GM21529 (cell line): ENCODE measurements at regions not wholly inside any gene's neighbourhood (a gene's known extent, or its start where the extent isn't known, plus 50 kb on each side); places are given as distances from the start of the nearest gene placed in this dataset.
A peak's percentile ranks its signal among the peaks of the same experiment; 100 is the strongest.
"Not testable (repeated sequence)": the region's sequence is repeated elsewhere in the genome, so short reads cannot be mapped to it uniquely, and the experiment has no call there.

Source experiments
- ATAC-seq: cut with Tn5 transposase; IDR thresholded peaks from one replicate; pipeline ENCODE4 v1.9.1; 2021; ENCODE audit not compliant: unreplicated experiment

DNA sequence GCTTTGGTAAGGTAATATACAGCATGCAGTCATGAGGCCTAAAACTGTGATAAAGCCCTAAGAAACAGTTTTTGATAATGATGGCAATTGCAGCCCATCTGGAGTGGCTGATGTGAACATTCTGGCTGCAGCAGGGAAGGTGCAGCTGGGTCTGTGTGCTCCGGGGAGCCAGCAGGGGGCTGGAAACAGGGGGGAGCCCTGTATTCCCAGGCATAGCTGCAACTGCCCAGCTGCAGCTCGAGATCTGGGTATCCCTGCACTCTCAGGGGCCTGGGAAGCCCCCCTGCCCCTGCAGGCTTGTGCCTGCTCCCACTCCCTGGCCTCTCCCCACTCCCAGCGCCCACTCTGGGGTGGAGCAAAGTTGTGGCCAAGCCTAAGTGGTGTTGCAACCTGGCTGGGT lies 95.6 kb downstream of the RRAGB start:
- ATAC-seq: no peak

DNA sequence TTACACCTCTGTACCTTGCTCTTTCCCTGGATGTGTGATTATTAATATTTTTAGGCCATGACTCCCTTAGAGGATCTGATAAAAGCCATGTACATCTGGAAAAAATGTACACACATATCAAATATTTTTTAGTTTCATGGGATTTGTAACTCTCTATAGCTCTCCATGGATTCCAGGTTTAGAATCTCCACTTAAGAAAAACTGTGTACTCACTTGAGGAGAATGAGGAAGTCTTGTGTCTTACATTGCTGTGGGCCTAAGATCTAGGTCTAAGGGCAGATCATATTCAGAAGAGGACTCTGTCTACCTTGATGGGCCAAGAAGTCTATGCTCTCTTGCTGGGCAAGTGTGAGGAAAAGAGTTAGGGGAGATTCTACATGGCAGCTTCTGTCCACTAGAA lies 98.0 kb downstream of the RRAGB start:
- ATAC-seq: no peak

DNA sequence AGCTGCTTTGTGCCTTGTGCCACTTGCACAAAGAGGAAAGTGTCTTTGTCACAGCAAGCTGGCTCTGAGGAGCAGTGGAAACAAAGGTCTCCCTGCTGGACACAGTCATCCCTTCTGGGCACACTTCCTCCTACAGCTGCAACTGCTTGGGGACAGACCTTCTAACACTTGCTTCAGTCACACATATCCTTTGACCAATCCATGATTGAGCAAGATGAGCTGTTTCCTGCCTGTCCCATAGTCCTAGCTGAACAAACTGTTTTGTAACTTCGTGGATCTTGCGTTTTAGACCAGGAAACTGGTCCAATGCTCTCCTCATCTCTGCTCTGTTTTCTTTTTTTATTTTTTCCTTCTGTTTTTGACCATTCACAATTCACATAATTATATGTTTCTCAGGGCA lies 98.5 kb downstream of the RRAGB start:
- no peak for ATAC-seq

DNA sequence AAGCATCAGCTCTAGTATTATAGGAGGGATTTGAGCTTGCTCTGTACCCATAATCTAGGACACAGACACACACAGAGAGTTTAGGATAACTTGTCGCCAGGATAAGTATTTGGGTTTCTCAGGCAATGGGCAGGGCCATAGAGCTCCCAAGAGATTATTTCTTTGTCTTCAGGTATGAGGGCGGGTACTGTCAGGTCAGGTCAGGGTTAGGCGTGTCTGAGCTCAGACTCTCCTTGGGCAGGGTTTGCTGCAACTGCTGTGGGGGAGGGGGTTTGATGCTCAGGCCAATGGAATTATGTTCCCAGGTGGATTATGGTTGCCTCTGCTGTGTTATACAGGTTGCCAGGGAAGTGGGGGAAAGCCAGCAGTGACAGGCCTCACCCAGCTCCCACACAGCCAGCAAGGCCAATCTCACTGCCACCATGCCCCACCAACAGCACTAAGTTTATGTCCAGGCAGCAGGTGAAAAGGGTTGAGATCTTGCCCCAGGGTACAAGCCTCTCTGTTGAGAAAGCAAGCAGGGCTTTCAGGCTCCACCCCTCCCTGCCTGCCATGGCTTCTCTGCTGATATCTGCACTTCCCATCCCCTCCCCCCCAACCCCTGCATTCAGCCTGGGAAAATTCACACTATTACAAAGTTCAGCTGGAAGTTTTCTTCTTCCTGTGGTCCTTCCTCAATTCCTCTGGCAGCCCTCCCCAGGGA lies 101.3 kb downstream of the RRAGB start:
- no peak for ATAC-seq

DNA sequence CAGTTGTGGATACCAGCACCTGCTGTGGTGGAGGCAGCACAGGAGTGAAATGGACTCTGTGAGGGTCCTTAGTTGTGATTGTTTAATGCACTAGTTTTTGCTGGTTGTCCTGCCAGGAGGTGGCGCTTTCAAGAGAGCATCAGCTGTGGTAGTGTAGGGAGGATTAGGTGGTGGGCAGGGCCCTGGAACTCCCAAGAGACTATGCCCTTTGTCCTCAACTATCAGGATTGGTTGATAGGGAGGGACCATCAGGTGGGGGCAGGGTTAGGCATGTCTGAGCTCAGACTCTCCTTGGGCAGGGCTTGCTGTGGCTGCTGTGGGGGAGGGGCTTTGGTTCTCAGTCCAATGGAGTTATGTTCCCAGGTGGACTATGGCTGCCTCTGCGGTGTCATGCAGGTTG lies 121.9 kb downstream of the RRAGB start:
- ATAC-seq: no peak

DNA sequence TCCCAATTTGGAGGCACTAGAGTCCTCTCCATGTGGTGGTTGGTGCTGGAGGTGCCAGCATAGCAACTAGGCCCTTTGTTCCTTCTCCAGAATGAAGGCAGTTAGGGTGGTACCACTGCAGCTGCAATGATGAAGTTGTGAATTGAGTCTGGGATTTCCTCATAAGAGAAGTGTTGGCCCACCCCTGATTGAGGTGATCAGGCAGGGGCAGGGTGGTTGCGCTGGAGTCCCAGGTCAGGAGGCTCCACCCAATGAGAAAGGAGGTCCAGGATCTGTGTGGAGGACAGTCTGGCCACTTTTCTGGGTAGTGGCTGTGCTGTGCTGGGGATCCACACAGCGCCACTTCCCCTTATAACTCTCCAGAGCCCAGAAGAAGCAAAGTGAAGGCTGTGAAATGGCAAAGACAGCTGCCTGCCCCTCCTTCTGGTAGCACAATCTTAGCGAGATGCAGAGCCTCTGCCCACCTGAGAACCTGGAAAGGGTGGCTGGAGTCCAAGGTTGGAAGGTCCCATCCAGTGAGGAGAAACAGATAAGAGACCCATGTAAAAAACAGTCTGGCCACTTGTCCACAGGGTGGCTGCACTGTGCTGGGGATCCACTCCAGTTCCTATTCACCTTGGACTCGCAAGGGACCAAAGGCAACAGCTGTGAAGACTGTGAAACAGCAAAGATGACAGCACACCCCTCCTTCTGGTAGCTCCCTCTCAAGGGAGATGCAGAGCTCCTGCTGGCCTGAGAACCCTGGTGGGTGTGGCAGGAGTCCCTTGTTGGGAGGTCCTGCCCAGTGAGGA lies 124.6 kb downstream of the RRAGB start:
- peak; percentile 65 for ATAC-seq

DNA sequence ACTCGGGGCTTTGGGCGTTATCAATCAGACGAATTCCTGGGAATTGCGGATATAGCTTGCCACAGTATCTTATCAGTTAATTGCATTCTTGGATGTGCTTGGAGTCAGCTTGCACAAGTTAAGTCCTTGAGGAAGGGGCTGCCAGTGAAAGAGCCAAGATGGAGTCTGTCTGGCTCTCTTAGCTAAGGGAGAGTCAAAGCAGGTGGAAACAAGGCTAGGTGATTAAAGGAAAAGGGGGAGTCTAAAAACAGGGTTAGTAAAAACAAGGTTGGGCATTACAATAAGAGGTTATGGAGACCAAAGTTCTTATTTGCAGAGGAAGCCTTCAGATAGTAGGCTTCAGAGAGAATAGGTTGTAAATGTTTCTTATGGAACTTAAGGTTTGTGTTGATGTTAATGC lies 149.2 kb downstream of the RRAGB start:
- not testable (repeated sequence) for ATAC-seq

DNA sequence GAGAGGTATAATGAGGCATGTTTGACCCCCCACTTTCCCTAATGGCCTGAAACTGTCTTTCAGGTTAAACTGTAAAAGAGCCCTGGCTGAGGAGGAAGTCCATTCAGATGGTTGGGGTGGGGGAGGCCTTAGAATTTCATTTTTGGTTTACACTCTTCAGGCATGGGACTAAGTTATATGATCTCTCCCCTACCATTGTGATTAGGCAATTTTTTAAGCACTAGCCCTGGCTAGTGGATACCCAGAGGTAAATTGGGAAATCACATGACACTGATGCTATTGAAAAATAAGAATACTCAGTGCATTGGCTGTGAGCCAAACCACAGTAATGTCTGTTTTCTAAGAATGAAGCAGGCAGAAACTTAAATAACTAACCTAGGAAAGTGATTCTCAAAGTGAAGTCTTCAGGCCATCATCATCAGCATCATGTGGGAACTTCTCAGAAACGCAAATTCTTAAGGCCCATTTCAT lies 149.7 kb downstream of the RRAGB start:
- ATAC-seq: peak; percentile 87

DNA sequence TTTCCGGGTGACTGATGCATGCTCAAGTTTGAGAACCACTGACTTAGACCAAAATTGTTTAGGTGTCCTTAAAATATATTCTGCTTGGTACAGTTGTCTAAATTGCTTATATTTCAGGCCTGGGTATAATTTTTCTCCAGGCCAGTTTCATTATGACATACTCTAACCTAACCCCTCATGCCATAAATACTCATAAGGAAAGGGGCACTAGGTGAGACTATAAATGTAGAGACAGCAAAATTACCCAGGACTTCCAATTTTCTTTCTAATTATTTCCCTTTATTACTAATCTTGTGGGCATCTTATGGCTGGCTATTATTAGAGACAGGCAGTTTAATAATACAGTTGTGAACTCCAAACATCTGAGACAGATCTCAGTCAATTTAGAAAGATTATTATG lies 150.2 kb downstream of the RRAGB start:
- peak; percentile 56 for ATAC-seq

DNA sequence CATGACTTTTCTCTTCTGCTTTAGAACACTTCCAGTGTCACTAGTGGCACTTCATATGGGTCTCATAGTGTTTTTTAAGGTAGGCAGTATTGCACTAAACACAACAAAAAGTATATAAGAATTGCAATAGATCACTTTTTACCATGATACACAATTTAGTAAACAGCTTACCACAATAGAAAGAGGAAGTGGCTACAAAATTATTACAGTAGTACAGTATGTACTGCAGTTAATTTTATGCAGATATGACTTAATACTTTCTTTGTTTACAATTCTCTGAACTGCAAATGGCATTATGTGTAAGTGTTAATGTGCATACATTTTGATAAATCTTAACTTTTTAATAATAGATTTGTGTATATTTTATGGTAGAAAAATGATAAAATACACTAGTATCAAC lies 157.3 kb downstream of the RRAGB start:
- ATAC-seq: no peak

DNA sequence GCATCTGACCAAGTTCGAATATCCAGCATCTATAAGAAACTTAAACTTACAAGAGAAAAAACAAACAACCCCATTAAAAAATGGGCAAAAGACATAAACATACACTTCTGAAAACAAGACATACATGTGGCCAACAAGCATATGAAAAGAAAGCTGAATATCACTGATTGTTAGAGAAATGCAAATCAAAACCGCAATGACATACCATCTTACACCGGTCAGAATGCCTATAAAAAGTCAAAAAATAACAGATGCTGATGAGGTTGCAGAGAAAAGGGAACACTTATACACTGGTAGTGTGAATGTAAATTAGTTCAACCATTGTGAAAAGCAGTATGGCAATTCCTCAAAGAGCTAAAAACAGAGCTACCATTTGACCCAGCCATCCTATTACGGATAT lies 166.0 kb downstream of the RRAGB start:
- not testable (repeated sequence) for ATAC-seq

DNA sequence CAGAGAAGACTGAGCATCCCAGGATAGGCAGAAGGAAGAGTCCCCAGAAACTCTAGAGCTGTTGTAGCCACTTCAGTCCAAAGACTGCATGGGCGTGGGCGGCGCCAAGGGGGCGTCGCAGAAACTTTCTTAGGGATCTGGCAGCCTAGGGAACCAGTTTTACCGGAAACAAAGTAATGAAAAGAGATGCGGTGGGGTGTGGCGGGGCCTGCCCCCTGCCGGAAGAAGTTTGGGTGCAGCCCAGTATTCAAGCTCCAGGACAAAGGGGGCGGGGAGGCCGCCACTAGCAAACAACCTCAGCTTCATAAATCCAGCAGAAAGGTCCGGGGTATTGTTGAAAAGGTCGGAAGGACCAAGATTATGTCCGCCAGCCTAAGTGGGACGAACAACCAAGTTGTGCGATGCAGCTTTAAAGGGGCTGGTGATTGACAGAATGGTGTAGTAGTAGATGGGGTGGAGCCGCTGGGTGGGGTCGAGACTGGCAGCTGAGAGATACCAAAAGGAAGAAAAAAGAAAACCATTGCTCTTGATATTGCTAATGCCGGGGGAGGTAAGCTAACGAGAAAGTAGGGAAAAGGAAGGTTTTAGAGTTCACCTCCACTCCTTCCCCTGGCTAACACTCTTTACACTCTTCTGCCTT lies 190.5 kb downstream of the RRAGB start:
- peak; percentile 75 for ATAC-seq

DNA sequence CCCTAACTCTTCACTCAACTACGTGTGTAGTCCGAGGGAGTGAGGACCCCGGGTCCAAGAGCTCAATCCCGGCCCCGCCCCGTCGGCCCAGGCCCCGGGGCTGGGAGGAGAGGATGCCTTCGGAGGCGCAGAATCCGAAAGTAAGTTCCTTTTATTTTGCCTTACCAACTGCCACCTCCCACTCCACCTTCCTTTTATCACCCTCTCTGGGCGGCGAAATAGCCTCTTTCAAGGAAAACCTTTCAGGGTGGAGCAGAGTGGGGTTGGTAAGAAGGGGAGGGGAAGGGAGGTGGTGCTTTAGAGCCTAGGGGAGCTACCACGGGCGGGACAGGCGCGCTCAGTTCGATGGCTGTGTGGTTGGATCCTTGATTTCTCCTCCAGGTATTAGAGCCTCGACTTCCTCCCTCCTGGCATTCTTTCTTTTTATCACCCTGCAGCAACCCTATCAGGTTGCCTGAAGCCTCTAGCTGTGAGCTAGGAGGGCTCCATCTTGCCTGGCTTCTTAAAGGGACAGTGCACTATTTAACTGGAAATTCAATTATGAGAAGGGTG lies 191.2 kb downstream of the RRAGB start:
- peak; percentile 50 for ATAC-seq

DNA sequence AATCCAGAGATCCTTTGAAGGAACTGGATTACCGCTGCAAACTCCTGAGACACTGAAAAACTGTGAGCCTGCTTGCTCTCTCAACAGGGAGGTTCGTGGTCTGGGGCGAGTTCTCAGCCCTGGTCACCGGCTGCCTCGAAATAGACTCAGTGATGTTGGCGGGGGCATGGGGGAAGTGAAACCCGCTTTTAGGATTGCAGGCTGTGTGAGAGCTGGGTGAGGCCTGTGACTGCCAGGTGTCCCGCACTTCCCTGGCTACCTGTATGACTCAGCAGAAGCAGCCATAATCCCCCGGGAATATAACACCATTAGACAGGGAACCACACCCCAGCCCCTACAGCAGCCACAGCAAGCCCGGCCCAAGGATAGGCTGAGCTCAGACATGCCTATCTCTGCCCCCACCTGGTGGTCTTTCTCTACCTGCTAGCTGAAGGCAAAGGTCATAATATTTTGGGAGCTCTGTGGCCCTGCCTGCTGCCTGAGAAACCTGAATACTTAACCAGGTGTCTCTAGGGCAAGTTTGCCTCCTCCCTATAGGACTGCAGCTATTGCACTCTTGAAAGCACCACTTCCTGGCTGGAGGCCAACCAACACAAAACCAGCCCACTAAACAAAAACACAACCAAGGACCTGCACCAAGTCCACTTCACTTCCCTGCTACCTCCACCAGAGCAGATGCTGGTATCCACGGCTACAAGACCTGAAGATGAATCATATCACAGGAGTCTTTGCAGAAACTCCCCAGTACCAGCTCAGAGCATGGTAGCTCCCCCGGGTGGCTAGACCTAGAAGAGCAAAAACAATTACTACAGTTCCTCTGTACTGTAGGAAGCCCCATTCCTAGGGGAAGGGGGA lies 202.0 kb downstream of the RRAGB start:
- peak; percentile 92 for ATAC-seq

DNA sequence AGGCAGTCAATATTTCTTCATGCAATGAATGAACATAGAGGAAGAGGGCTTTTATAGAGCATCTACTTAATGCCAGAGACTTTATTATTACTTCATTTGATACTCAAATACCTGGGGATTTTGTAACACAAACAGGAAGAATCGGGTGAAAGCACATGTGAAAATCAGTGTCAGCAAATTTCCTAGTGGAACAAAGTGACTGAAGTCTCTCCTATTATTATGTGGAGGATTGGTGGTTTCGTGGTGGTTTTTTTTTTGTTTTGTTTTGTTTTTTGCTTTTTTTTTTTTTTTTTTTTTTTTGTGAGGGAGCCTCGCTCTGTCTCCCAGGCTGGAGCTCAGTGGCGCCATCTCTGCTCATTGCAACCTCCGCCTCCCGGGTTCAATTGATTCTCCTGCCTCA lies 207.0 kb downstream of the RRAGB start:
- no peak for ATAC-seq

DNA sequence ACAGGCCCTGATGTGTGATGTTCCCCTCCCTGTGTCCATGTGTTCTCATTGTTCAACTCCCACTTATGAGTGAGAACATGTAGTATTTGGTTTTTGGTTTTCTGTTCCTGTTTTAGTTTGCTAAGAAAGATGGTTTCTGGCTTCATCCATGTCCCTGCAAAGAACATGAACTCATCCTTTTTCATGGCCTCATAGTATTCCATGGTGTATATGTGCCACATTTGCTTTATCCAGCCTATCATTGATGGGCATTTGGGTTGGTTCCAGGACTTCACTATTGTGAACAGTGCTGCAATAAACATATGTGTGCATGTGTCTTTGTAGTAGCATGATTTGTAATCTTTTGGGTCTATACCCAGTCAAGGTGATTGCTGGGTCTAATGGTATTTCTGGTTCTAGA lies 211.0 kb downstream of the RRAGB start:
- ATAC-seq: not testable (repeated sequence)
